ENCODE measurements at regions not wholly inside any gene's neighbourhood (a gene's known extent, or its start where the extent isn't known, plus 50 kb on each side); places are given as distances from the start of the nearest gene placed in this dataset.

DNA sequence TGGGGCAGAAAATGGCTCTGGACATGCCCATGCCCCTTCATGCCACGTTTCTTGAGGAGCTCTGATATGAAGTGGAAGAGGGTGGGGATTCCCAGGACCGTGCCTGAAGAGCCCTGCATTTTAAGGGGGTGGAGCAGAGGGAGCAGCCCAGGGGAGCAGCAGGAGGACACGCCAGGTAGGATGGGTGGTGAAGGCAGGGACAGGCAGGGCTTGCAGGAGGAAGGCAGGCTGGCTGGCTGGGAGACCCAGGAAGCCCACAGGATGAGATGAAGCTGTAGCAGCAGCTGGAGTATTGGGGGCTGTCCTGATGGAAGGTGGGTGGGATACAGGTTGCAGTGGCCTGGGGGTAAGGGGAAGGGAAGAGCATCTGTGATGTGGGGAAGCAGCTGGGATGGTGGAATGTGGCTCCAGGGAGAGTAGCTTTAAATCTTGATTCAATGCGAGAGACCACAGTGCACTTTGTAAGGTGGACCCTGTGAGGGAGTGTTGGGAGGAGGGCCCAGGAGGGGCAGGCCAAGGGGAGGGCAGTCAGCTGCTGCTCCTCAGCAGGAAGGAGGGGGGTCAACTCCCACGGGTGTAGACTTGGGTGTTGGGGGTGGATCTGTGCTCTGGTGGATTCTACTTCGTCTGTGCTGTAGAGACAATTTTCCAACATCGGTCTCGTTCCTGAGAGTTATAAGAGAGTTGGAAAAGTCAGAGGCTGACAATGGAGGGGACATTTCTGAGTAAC is 242.6 kb upstream of the IRX4 start:
- TF ChIP-seq TCF7L2 (IDR thresholded peaks at IDR 0.05; ENCODE audit: borderline replicate concordance, extremely low read depth, insufficient read depth, insufficient read length) (no peak), CTCF (IDR thresholded peaks at IDR 0.05 in 2 of 3, conservative IDR thresholded peaks at IDR 0.05 in 1 of 3; ENCODE audit: borderline replicate concordance in 1 of 3, insufficient read depth in 1 of 3, low read depth in 2 of 3, low read length in 2 of 3) (no peak)

Data from HCT116 (cell line).